Upper lobe of left lung (tissue), 4 donors: ENCODE measurements at regions not wholly inside any gene's neighbourhood (a gene's known extent, or its start where the extent isn't known, plus 50 kb on each side); places are given as distances from the start of the nearest gene placed in this dataset.

ENCODE experiments used
- CTCF ChIP-seq, 6 experiments: fragments of 450-650 bp in 4 of 6; fragments of 200-600 bp in 2 of 6; sonication (generic) in 2 of 6; IDR thresholded peaks; one replicate each; pipeline ENCODE4 v1.5.1; 2016 to 2019; ENCODE audit warnings: antibody characterized with exemption in 6 of 6
- EP300 ChIP-seq, 4 donors: sonication (generic); formaldehyde crosslinking; IDR thresholded peaks; one replicate each; pipeline ENCODE4 v1.5.1; 2017; ENCODE audit warnings: antibody characterized with exemption in 4 of 4, control low read depth in 2 of 4
- POLR2A ChIP-seq, 4 donors: fragments of 450-650 bp; IDR thresholded peaks; one replicate each; pipeline ENCODE4 v1.5.1; 2016 to 2017; ENCODE audit warnings: antibody characterized with exemption in 4 of 4, mild to moderate bottlenecking in 2 of 4

- no peak for TF ChIP-seq EP300 (IDR thresholded peaks at IDR 0.05)
- no peak for TF ChIP-seq POLR2A (IDR thresholded peaks at IDR 0.05)
- no peak for TF ChIP-seq CTCF (IDR thresholded peaks at IDR 0.05)
Measured at GRCh38 chr6:44727651-44728630, 340.4 kb downstream of the CDC5L start.
